Psoas muscle (tissue), 7 donors: ENCODE measurements at regions not wholly inside any gene's neighbourhood (a gene's known extent, or its start where the extent isn't known, plus 50 kb on each side); places are given as distances from the start of the nearest gene placed in this dataset.

Experiments
- ATAC-seq, 4 donors: fragments of 200-7000 bp; cut with Tn5 transposase; one replicate each; pipeline ENCODE4 v1.9.1; 2020; ENCODE audit warnings: moderate library complexity in 3 of 4, mild to moderate bottlenecking in 2 of 4
- DNase-seq, 2 donors: peaks; one replicate each; pipeline ENCODE4 v3.0.0-alpha.2; 2020
- H3K27ac ChIP-seq: fragments of 200-600 bp; one replicate; pipeline ENCODE4 v1.8.0; 2022
- H3K27me3 ChIP-seq, 3 donors: fragments of 200-600 bp in 1 of 3; one replicate each; pipeline versions ENCODE4 v1.6.1 to v1.8.0; 2013 to 2022; ENCODE audit warnings: low read length in 2 of 3, mild to moderate bottlenecking in 2 of 3, moderate library complexity in 1 of 3; ENCODE audit not compliant: insufficient read depth in 3 of 3
- H3K36me3 ChIP-seq, 2 donors: fragments of 200-600 bp in 1 of 2; one replicate each; pipeline versions ENCODE4 v1.6.1 to v1.8.0; 2013 to 2022; ENCODE audit warnings: low read depth in 1 of 2, mild to moderate bottlenecking in 1 of 2, moderate library complexity in 1 of 2; ENCODE audit not compliant: insufficient read depth in 1 of 2
- H3K4me1 ChIP-seq: fragments of 200-600 bp; one replicate; pipeline ENCODE4 v1.8.0; 2022
- H3K4me3 ChIP-seq: fragments of 200-600 bp; one replicate; pipeline ENCODE4 v1.8.0; 2022; ENCODE audit warnings: mild to moderate bottlenecking
- H3K9me3 ChIP-seq: fragments of 200-600 bp; one replicate; pipeline ENCODE4 v1.8.0; 2022
- WGBS, 3 donors: extraction: QIAGEN DNeasy Blood & Tissue Kit; methylation state at CpG; one replicate each; pipeline versions ENCODE4 v1.1.6 to v1.1.7; 2013; 5-methylcytosine and 5-hydroxymethylcytosine counted together
- intact Hi-C, 2 donors: fragments of 100-400 bp; cut with DNase I; formaldehyde crosslinking; loops; one replicate each; pipeline versions ENCODE4 v1.11.0 to v1.14.2; 2022
- TF ChIP-seq, protein P1 (sequence below): fragments of 200-600 bp; IDR thresholded peaks from one replicate; pipeline ENCODE4 v1.8.0; 2022; ENCODE audit warnings: antibody characterized with exemption
- donor health status: healthy with polysubstance abuse.
- donor health status: DM: no; HTN: no; CAD: no; lungs with moderate emphysema.
- donor health status: Bipolar disorder and iron deficiency.
- donor health status: healthy.
- donor health status: DM: yes; HTN: yes; CAD: no.
- donor health status: DM: no; HTN: no; CAD: no.
- donor health status: DM: yes; HTN: yes; CAD: no.

DNA sequence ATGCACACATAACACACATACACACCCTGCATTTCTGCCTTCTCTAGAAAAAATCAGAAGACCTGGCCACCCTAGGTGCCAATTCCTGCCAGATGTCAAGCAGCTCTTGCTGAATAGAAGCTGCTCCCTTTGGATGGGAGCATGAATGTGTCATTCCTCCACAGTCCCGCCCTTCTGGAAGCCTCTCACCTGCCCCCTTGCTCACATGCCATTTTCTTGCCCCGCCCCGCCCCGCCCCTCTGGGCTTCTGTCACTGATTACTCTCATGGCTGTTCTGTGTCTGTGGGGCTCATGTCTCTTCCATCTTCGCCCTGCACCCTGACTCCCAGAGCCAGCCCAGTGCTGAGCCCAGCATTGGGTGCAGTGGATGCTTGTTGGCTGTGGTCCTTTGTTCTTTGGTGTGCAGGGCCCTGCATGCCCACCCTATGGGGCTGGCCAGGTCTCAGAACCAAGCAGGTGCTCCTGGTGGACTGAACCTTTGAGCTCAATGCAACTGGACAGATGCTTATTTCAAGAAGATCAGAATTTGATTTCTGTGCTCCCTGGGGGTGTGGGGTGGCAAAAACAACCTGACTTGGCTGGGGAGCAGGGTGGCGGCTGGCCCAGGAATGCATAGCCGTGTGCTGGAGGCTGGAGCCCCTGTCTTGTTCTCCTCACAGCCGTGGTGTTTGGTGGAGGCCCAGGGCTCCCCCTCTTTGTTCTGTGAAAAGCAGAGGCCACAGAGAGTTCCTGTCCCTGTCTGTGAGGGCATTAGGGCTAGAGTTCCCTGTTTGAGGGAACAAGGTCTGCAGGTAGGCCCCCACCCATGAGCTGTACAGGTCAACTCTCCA is 140.6 kb upstream of the GLI2 start:
- Histone ChIP-seq H3K4me1 (peaks cover 5% of the 10 kb centered on the region), H3K4me3 (no peak overlapping the region), H3K27me3 (no peaks in the 10 kb centered on the region), H3K9me3 (no peaks in the 10 kb centered on the region), H3K36me3 (no peaks in the 10 kb centered on the region), H3K27ac (no peak overlapping the region)
- ATAC-seq: no peak
- TF ChIP-seq, protein P1, sequence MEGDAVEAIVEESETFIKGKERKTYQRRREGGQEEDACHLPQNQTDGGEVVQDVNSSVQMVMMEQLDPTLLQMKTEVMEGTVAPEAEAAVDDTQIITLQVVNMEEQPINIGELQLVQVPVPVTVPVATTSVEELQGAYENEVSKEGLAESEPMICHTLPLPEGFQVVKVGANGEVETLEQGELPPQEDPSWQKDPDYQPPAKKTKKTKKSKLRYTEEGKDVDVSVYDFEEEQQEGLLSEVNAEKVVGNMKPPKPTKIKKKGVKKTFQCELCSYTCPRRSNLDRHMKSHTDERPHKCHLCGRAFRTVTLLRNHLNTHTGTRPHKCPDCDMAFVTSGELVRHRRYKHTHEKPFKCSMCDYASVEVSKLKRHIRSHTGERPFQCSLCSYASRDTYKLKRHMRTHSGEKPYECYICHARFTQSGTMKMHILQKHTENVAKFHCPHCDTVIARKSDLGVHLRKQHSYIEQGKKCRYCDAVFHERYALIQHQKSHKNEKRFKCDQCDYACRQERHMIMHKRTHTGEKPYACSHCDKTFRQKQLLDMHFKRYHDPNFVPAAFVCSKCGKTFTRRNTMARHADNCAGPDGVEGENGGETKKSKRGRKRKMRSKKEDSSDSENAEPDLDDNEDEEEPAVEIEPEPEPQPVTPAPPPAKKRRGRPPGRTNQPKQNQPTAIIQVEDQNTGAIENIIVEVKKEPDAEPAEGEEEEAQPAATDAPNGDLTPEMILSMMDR: no peak
- intact Hi-C loops: no loop called here
- DNase-seq: peak; percentile 7 to 32
- 75 to 85% (median 76%) methylated on average over 8 of the region's 8 CpGs for WGBS, 3 donors

DNA sequence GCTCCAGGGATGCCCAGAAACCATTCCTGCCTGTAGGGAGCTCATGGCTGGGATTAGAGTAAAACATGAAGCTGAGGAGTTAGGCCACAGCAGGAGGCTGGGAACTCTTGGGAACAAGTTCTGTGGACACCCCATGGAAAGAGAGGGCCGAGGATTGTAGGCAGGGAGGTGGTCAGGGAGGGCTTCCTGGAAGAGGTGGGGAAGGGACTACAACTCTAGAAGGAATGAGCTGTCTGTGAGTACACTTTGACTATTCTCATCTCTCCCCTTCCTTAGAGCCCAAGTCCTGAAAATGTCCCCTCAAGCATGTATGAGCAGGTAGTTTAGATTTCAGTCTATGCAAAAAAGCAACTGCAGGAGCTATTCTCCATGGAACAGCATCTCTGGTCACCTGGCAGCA is 139.9 kb upstream of the GLI2 start:
- Histone ChIP-seq H3K27ac (peak overlapping the region; percentile 42), H3K4me1 (peaks cover 5% of the 10 kb centered on the region), H3K27me3 (no peaks in the 10 kb centered on the region), H3K4me3 (no peak overlapping the region), H3K9me3 (no peaks in the 10 kb centered on the region), H3K36me3 (no peaks in the 10 kb centered on the region)
- DNase-seq: peak; percentile 2 to 12
- TF ChIP-seq, protein P1: no peak
- 65 to 85% (median 72%) methylated on average over 1 of the region's 1 CpG for WGBS, 3 donors
- intact Hi-C loops: no loop called here
- no peak for ATAC-seq

DNA sequence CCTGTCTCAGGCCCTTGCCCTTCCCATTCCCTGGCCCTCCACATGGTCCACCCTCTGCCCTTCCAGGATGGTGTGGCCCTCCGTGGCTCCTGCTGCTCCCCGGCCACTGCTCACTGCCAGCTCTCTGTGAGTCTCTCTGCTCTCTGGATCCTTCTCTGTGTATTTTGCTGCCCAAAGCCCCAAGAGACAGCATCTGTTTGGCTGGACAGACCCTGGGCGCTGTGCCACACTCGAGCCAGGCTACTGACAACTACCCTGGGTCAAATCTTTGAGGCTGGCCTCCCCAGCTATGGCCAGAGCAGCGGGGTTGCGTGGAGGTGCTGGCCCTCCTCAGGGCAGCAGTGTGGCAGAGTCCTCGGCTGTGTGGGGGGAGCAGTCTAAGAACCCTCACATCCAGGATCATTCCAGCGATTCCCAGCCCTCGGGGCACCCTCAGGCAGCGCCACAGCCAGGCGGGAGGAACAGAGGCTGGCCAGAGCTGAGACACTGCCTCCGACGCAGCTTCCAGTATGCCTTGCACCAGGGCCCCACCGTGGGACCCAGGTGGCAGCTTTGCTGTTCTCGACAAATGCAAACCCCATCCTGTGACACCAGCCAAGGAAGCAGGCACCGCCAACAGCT is 139.4 kb upstream of the GLI2 start:
- H3K4me3 ChIP-seq: no peak overlapping the region
- ATAC-seq (peak; percentile 29 to 47 (median 34)), DNase-seq (peak; percentile 58 to 78)
- intact Hi-C loops: no loop called here
- no peaks in the 10 kb centered on the region for H3K36me3 ChIP-seq
- TF ChIP-seq, protein P1: no peak
- 33 to 42% (median 33%) methylated on average over 16 of the region's 16 CpGs for WGBS, 3 donors
- peak overlapping the region; percentile 42 for H3K27ac ChIP-seq
- H3K27me3 ChIP-seq: no peaks in the 10 kb centered on the region
- no peaks in the 10 kb centered on the region for H3K9me3 ChIP-seq
- peaks cover 5% of the 10 kb centered on the region for H3K4me1 ChIP-seq

DNA sequence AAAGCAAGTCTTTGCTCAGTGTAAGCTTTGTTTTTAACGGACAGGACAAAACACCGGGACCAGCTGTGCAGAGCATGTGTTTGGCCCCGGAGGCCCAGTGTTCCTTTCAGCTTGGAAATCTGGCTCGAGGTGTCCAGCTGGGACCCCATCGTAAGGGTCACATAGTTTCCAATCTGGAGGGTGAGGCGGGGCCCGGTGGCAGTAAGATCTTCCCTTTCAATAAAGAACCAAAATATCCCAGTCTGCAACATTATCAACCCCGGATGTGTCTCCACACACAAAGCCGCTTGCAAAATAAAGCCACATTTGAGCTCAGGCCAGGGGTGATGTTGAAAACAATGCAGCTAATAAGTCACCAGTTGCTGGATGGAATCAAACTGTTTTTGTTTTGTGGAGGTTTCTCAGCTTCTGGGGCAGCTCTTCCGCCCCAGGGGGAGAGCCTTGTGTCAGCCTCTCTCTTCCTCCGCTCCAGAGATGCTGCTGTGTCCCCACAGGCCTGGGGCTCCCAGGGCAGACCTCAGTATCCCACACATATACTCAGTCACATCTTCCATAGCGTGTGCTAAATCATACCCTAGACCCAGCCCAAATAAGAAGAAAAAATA is 138.6 kb upstream of the GLI2 start:
- WGBS, 3 donors: 29 to 45% (median 37%) methylated on average over 12 of the region's 12 CpGs
- no peak overlapping the region for H3K4me3 ChIP-seq
- DNase-seq (peak; percentile 65 to 90), ATAC-seq (peak; percentile 22 to 82 (median 60))
- H3K4me1 ChIP-seq: peaks cover 5% of the 10 kb centered on the region
- TF ChIP-seq, protein P1: no peak
- H3K27ac ChIP-seq: peak overlapping the region; percentile 43
- intact Hi-C loops: no loop called here
- H3K36me3 ChIP-seq: no peaks in the 10 kb centered on the region
- no peaks in the 10 kb centered on the region for H3K9me3 ChIP-seq
- no peaks in the 10 kb centered on the region for H3K27me3 ChIP-seq
